Lung (tissue), 11 donors: ENCODE measurements at regions not wholly inside any gene's neighbourhood (a gene's known extent, or its start where the extent isn't known, plus 50 kb on each side); places are given as distances from the start of the nearest gene placed in this dataset.
"Not testable (repeated sequence)": the region's sequence is repeated elsewhere in the genome, so short reads cannot be mapped to it uniquely, and the experiment has no call there.

ENCODE experiments used
- ATAC-seq: fragments of 200-7000 bp; cut with Tn5 transposase; one replicate; pipeline ENCODE4 v1.9.1; 2020; ENCODE audit warnings: moderate number of reproducible peaks; ENCODE audit not compliant: insufficient read depth, low FRiP score
- DNase-seq, 3 donors: peaks; one replicate each; pipeline ENCODE4 v3.0.0-alpha.2; 2013 to 2017
- H3K27ac ChIP-seq, 2 donors: one replicate each; pipeline ENCODE4 v1.5.1; 2013; ENCODE audit warnings: mild to moderate bottlenecking in 2 of 2, moderate library complexity in 2 of 2, control low read depth in 1 of 2, inconsistent platforms in 1 of 2, low read depth in 1 of 2, low read length in 1 of 2
- H3K27me3 ChIP-seq, 3 donors: one replicate each; pipeline ENCODE4 v1.5.1; 2013; ENCODE audit warnings: low read length in 2 of 3; ENCODE audit not compliant: control insufficient read depth in 3 of 3, insufficient read depth in 3 of 3
- H3K36me3 ChIP-seq, 4 donors: one replicate each; pipeline ENCODE4 v1.5.1; 2013; ENCODE audit warnings: low read length in 4 of 4, mild to moderate bottlenecking in 1 of 4, moderate library complexity in 1 of 4; ENCODE audit not compliant: control insufficient read depth in 4 of 4, insufficient read depth in 4 of 4
- H3K4me1 ChIP-seq, 5 donors: one replicate each; pipeline ENCODE4 v1.5.1; 2013; ENCODE audit warnings: low read length in 5 of 5, mild to moderate bottlenecking in 2 of 5, moderate library complexity in 1 of 5; ENCODE audit not compliant: control insufficient read depth in 5 of 5, insufficient read depth in 5 of 5
- H3K4me3 ChIP-seq: one replicate; pipeline ENCODE4 v1.5.1; 2013; ENCODE audit warnings: mild to moderate bottlenecking, control low read depth, moderate library complexity
- H3K9ac ChIP-seq, 2 donors: one replicate each; pipeline ENCODE4 v1.5.1; 2013; ENCODE audit warnings: low read length in 2 of 2, control low read depth in 1 of 2; ENCODE audit not compliant: insufficient read depth in 1 of 2
- H3K9me3 ChIP-seq, 4 donors: one replicate each; pipeline ENCODE4 v1.5.1; 2013; ENCODE audit warnings: low read length in 3 of 4, mild to moderate bottlenecking in 1 of 4, moderate library complexity in 1 of 4; ENCODE audit not compliant: control insufficient read depth in 4 of 4, insufficient read depth in 3 of 4
- CTCF ChIP-seq: IDR thresholded peaks from 2 replicates; pipeline ENCODE4 v1.5.1; 2012; ENCODE audit warnings: mild to moderate bottlenecking; ENCODE audit errors: control extremely low read depth, extremely low read depth
- WGBS, 2 donors: extraction: QIAGEN DNeasy Blood & Tissue Kit; methylation state at CpG; one replicate each; pipeline ENCODE4 v1.1.7; 2013; 5-methylcytosine and 5-hydroxymethylcytosine counted together
- donor health status: control.
- donor health status: control.
- donor health status: Bipolar disorder and iron deficiency.
- donor health status: healthy.
- donor health status: DM: yes; HTN: yes; CAD: no.

- ATAC-seq (no peak), DNase-seq (no peak)
- Histone ChIP-seq H3K9ac (no peak overlapping the region), H3K36me3 (no peaks in the 10 kb centered on the region), H3K4me1 (peaks cover 0 to 5% (median 0%) of the 10 kb centered on the region in 5 donors), H3K27me3 (no peaks in the 10 kb centered on the region), H3K9me3 (no peaks in the 10 kb centered on the region), H3K4me3 (no peak overlapping the region), H3K27ac (no peak overlapping the region)
- WGBS, 2 donors, result 49 to 51% methylated on average over 2 of the region's 2 CpGs
- no peak for TF ChIP-seq CTCF
These were observed 193.4 kb upstream of the EDNRA start for GRCh38 chr4:147287588-147287890.

GRCh38 chr4:147288512-147288911 lies 192.4 kb upstream of the EDNRA start:
- no peaks in the 10 kb centered on the region for H3K27me3 ChIP-seq
- no peak overlapping the region for H3K9ac ChIP-seq
- 89 to 94% methylated on average over 1 of the region's 1 CpG for WGBS, 2 donors
- H3K9me3 ChIP-seq, result no peaks in the 10 kb centered on the region
- DNase-seq, result no peak
- no peak overlapping the region for H3K4me3 ChIP-seq
- no peak for ATAC-seq
- no peaks in the 10 kb centered on the region for H3K36me3 ChIP-seq
- no peak overlapping the region for H3K27ac ChIP-seq
- H3K4me1 ChIP-seq, result peaks cover 0 to 5% (median 0%) of the 10 kb centered on the region in 5 donors
- TF ChIP-seq CTCF, result no peak

- TF ChIP-seq CTCF, result no peak
- Histone ChIP-seq H3K36me3 (no peaks in the 10 kb centered on the region), H3K9me3 (no peaks in the 10 kb centered on the region), H3K27ac (no peak overlapping the region), H3K9ac (no peak overlapping the region), H3K4me3 (no peak overlapping the region), H3K27me3 (no peaks in the 10 kb centered on the region), H3K4me1 (peaks cover 0 to 5% (median 0%) of the 10 kb centered on the region in 5 donors)
- DNase-seq, result no peak
- 95 to 96% methylated on average over 5 of the region's 5 CpGs for WGBS, 2 donors
- no peak for ATAC-seq
These were observed 191.7 kb upstream of the EDNRA start for GRCh38 chr4:147289181-147289580.

- H3K36me3 ChIP-seq, H3K4me1 ChIP-seq, H3K9ac ChIP-seq, H3K9me3 ChIP-seq, H3K27me3 ChIP-seq, ATAC-seq, H3K4me3 ChIP-seq, DNase-seq: not testable (repeated sequence)
- WGBS, 2 donors, result 60 to 68% methylated on average over 10 of the region's 10 CpGs
- H3K27ac ChIP-seq, result peak overlapping the region in 1 of 2 donors; percentile 31
These were observed 188.1 kb upstream of the EDNRA start for GRCh38 chr4:147292604-147293313.

- not testable (repeated sequence) for H3K27me3 ChIP-seq, H3K9me3 ChIP-seq, DNase-seq, H3K4me1 ChIP-seq, H3K4me3 ChIP-seq, H3K36me3 ChIP-seq, ATAC-seq, H3K9ac ChIP-seq
- WGBS, 2 donors, result 84 to 89% methylated on average over 6 of the region's 6 CpGs
- peak overlapping the region in 1 of 2 donors; percentile 31 for H3K27ac ChIP-seq
These were observed 187.6 kb upstream of the EDNRA start for GRCh38 chr4:147293314-147293677.
